Natural killer cell treated with Interleukin-12 subunit alpha and Interleukin-12 subunit beta and Interleukin-15 and Interleukin-18, amount 100 ng/mL, for 72 hours (primary cell): ENCODE measurements at regions not wholly inside any gene's neighbourhood (a gene's known extent, or its start where the extent isn't known, plus 50 kb on each side); places are given as distances from the start of the nearest gene placed in this dataset.

Experiments used
- ATAC-seq, 2 donors: fragments of 150-1000 bp; cut with Tn5 transposase in 1 of 2; sonication (Bioruptor Pico), chemical (Tn5 transposase) in 1 of 2; 2 replicates each; pipeline ENCODE4 v1.10.0; 2021
- DNase-seq: peaks from one replicate; pipeline ENCODE4 v3.0.0; 2022; ENCODE audit warnings: low spot score
- H3K27ac Mint-ChIP-seq, 2 donors: 1 replicate in 1 of 2; 2 replicates in 1 of 2; pipeline ENCODE4 v1.8.0; 2022; ENCODE audit warnings: mixed read lengths in 2 of 2, mild to moderate bottlenecking in 1 of 2, moderate library complexity in 1 of 2
- H3K27me3 Mint-ChIP-seq, 2 donors: 1 replicate in 1 of 2; 2 replicates in 1 of 2; pipeline ENCODE4 v1.8.0; 2022; ENCODE audit warnings: mixed read lengths in 2 of 2
- H3K36me3 Mint-ChIP-seq: one replicate; pipeline ENCODE4 v1.8.0; 2022; ENCODE audit warnings: mixed read lengths
- H3K4me1 Mint-ChIP-seq, 2 donors: 1 replicate in 1 of 2; 2 replicates in 1 of 2; pipeline ENCODE4 v1.8.0; 2022; ENCODE audit warnings: low read depth in 2 of 2, mixed read lengths in 2 of 2, mild to moderate bottlenecking in 1 of 2
- H3K4me3 Mint-ChIP-seq: one replicate; pipeline ENCODE4 v1.8.0; 2022; ENCODE audit warnings: mixed read lengths
- H3K9me3 Mint-ChIP-seq: 2 replicates; pipeline ENCODE4 v1.8.0; 2022; ENCODE audit warnings: mixed read lengths

DNA sequence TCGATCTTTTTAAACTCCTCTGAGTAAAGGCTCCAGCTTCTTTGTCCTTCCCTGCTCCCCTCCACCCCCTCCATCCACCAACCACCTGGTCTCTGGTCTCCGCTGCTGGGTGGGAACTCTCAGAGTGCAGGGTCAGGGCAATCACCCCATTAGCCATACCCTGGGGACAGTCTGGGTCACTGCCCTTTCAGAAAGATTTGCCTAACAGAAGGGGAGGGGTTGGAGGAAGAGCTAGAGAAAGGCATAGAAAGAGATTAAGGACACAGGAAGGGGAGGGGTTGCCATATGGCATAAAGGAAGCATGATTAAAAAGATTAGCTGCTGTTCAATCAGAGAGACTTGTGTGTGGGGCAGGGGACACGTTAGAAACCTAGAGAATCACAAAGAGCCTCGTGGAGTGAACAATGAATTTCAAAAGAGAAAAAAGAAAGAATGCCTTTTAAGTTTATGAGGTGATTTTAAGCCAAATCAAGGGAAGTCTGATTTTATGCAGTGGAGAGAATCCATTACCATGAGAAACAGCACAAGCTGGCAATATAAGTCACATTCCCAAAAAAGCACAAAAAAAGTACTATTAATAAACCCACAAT, 115.5 kb upstream of the ACSL4 start:
- H3K27ac Mint-ChIP-seq, result peak overlapping the region in 1 of 2 donors; percentile 51
- peaks cover 0 to 11% of the 10 kb centered on the region in 2 donors for H3K4me1 Mint-ChIP-seq
- ATAC-seq (no peak), DNase-seq (no peak)
- H3K27me3 Mint-ChIP-seq, result peaks cover 0 to 14% of the 10 kb centered on the region in 2 donors
- H3K36me3 Mint-ChIP-seq, result peaks cover 1% of the 10 kb centered on the region
- no peaks in the 10 kb centered on the region for H3K9me3 Mint-ChIP-seq
- H3K4me3 Mint-ChIP-seq, result peak overlapping the region; percentile 27

DNA sequence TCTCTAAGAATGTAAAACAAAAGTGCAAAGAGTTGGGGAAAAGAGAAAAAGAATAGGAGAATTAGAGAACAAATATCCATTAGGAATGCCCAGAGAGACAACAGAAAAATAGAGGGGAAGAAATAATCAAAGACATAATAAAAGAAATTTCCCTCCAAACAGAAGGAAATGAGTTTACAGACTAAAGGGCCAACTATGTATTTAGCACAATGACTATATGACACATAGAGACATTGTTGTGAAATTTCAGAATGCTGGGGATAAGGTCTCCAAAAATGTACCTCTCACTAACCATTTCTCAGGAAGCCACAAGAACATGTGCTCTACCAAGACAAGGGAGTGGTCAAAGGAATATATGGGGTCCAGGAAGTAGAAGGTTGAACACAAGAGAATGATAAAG, 121.0 kb upstream of the ACSL4 start:
- Mint-ChIP-seq H3K9me3 (no peaks in the 10 kb centered on the region), H3K27ac (no peak overlapping the region), H3K27me3 (peaks cover 0 to 16% of the 10 kb centered on the region in 2 donors), H3K4me1 (no peaks in the 10 kb centered on the region), H3K36me3 (peaks cover 4% of the 10 kb centered on the region), H3K4me3 (no peak overlapping the region)
- ATAC-seq, result no peak
- no peak for DNase-seq

DNA sequence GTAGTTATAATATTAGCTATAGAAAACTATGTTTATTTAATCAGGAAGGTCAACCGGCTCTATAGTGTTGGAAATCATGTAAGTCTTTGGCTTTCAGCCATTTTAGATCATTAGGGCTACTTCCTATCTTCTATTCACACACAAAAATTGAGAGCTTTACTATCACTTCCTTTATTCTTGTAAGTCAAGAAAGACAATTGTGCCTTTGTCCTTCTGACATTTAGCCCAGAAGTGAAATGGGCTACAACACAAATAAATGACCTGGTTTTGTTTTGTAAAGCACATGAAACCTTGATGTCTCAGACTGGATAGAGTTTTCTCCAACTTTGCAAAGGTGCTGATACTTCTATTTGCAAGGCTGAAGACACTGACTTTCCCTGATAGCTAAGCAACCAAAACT, 122.4 kb upstream of the ACSL4 start:
- H3K4me3 Mint-ChIP-seq, result no peak overlapping the region
- H3K27ac Mint-ChIP-seq, result no peak overlapping the region
- DNase-seq (no peak), ATAC-seq (no peak)
- H3K9me3 Mint-ChIP-seq, result no peaks in the 10 kb centered on the region
- H3K4me1 Mint-ChIP-seq, result no peaks in the 10 kb centered on the region
- peaks cover 4% of the 10 kb centered on the region for H3K36me3 Mint-ChIP-seq
- H3K27me3 Mint-ChIP-seq, result peaks cover 0 to 13% of the 10 kb centered on the region in 2 donors

DNA sequence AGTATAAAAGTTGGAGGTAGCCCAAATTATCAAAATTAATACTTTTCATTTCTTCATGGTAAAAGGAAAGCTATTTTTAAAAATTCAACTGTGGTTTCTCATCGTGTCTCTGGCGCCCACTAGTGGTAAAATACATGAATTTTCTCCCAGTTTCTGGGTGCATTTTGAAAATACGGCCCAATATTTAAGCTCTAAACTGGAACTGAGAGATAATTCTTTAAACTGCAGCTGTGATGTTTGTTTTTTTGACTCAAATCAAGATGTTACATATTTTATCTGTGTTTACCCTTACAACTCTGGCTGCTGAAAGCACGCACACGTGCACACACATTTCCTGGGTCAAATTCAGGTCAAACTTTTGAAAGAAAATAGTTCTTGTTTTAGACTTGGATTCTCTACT, 123.9 kb upstream of the ACSL4 start:
- Mint-ChIP-seq H3K27ac (no peak overlapping the region), H3K27me3 (peaks cover 0 to 12% of the 10 kb centered on the region in 2 donors), H3K9me3 (no peaks in the 10 kb centered on the region), H3K4me3 (no peak overlapping the region), H3K4me1 (no peaks in the 10 kb centered on the region), H3K36me3 (peaks cover 4% of the 10 kb centered on the region)
- no peak for ATAC-seq
- DNase-seq, result no peak

DNA sequence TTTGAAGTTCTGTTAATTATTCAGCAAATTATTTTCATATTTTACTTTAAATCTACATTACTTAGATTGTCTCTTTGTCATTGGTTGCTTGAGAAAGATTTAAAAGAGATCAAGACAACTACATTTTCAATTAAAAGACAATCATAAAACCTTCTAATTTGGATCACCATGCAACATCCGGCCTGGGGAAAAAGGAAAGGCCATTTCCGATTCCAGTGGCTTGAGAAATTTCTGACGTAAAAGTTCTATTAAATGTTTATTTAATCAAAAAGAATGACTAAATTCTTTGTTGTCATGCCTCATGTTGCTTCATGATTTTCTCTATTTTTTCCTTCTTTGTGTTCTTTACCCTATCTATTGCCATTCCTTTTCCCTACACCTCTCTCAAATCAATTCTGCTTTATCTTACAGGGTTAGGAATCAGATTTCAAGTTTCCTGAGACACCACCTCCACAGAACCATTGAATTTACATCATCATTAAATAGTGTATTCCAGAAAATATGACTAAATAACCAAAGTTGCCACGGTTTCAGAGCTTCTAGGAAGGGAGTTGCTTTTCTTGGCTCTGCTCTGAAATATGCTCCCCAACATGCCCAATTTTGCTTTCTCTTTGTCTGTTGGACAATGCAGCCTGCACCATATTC, 124.6 kb upstream of the ACSL4 start:
- Mint-ChIP-seq H3K36me3 (peaks cover 4% of the 10 kb centered on the region), H3K27ac (no peak overlapping the region), H3K4me1 (no peaks in the 10 kb centered on the region), H3K4me3 (no peak overlapping the region), H3K27me3 (peaks cover 0 to 11% of the 10 kb centered on the region in 2 donors), H3K9me3 (no peaks in the 10 kb centered on the region)
- no peak for DNase-seq
- ATAC-seq, result no peak

DNA sequence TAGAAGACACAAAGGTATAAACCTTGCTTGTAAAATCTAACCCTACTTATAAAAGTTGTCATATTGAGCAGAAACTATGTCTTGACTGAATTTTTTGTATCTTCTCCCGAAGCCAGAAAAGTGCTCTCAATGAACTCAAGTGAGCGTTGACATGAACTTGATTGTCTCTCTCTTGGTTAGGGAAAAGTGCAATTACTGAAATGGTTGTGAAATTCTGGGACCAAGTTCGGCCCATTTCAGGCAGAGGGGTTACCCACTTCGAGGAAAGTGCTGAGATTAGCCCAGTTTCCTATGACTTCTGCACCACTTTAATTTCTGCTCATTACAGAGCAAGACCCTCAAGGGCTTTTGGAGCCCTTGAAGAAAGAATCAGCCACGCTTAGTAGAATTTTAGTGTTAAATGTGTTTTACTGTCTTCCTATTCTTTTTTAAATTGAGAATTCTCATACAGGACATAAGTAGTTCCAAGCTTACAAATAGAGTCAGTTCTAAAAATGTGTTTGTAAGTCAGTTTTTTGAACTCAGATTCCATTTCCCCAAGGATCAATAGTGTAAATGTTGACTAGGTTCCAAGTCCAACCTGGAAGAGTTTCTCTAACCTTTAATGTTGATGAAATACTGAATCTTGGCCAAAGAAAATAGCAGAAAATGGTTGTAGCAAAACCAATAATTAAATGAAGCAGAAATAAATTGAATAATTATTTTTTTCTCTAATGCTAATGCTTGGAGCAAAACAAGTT, 125.7 kb upstream of the ACSL4 start:
- no peaks in the 10 kb centered on the region for H3K4me1 Mint-ChIP-seq
- H3K4me3 Mint-ChIP-seq, result no peak overlapping the region
- ATAC-seq (no peak), DNase-seq (no peak)
- H3K9me3 Mint-ChIP-seq, result no peaks in the 10 kb centered on the region
- no peak overlapping the region for H3K27ac Mint-ChIP-seq
- H3K27me3 Mint-ChIP-seq, result peaks cover 0 to 8% of the 10 kb centered on the region in 2 donors
- peaks cover under 1% of the 10 kb centered on the region for H3K36me3 Mint-ChIP-seq

DNA sequence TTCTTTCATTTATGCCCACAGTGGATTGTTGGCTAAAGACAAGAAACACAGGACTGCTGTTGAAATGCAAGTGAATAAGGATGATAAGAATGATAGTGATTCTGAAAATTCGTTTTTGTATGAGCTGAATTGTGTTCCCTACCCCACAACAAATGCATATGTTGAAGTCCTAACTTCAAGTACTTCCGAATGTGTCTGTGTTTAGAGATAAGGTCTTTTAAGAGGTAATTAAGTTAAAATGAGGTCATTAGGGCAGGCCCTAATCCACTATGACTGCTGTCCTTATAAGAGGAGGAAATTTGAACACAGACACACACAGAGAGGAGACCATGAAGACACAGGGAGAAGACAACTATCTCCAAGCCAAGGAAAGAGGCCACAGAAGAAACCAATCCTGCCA, 126.6 kb upstream of the ACSL4 start:
- Mint-ChIP-seq H3K4me1 (no peaks in the 10 kb centered on the region), H3K9me3 (no peaks in the 10 kb centered on the region), H3K27ac (no peak overlapping the region), H3K4me3 (no peak overlapping the region), H3K36me3 (no peaks in the 10 kb centered on the region), H3K27me3 (peaks cover 0 to 8% of the 10 kb centered on the region in 2 donors)
- ATAC-seq (no peak), DNase-seq (no peak)

DNA sequence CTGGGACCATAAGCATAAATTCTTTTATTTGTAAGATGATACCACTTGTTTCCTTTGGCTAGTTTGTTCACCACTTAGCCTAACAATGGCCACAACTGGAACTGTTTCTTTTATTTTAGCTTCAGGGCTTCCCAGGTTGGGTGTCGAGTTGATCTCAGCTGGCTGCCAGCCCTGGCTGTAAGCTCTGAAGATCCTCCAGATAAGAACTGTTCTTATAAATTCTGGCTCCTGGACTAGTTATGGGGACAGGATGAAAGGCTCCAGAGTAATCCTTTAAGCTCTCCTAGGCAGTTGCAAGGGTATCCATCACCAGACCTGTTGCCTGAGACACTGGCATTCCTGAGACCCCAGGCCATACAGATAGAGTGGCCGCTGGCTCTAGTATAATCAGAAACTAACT, 129.4 kb upstream of the ACSL4 start:
- Mint-ChIP-seq H3K36me3 (no peaks in the 10 kb centered on the region), H3K4me1 (no peaks in the 10 kb centered on the region), H3K9me3 (no peaks in the 10 kb centered on the region), H3K4me3 (no peak overlapping the region), H3K27ac (no peak overlapping the region), H3K27me3 (peaks cover 5 to 29% of the 10 kb centered on the region in 2 donors)
- no peak for ATAC-seq
- no peak for DNase-seq

DNA sequence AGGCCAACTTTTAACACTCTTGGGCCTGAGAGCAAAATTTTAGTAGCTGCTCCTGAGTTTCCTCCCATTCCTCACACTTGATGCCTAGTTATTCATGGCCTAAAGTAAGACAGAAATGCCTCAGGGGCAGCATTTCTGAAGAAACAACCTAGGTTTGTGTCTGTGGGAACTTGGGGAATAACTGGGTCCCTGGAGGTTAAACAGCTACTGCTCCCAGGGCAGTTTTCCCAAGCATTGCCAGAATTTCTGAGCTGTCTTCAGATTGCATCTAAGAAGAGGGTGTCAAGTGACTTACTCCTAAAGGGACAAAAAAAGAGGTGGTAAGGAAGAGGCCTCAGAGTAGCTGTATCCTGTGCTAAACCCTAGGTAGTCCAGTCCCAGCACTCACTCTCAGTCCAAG, 130.8 kb upstream of the ACSL4 start:
- no peaks in the 10 kb centered on the region for H3K9me3 Mint-ChIP-seq
- no peaks in the 10 kb centered on the region for H3K36me3 Mint-ChIP-seq
- H3K27ac Mint-ChIP-seq, result no peak overlapping the region
- no peaks in the 10 kb centered on the region for H3K4me1 Mint-ChIP-seq
- DNase-seq (no peak), ATAC-seq (peak in 1 of 2 donors; percentile 61)
- no peak overlapping the region for H3K4me3 Mint-ChIP-seq
- peaks cover 7 to 28% of the 10 kb centered on the region in 2 donors for H3K27me3 Mint-ChIP-seq

DNA sequence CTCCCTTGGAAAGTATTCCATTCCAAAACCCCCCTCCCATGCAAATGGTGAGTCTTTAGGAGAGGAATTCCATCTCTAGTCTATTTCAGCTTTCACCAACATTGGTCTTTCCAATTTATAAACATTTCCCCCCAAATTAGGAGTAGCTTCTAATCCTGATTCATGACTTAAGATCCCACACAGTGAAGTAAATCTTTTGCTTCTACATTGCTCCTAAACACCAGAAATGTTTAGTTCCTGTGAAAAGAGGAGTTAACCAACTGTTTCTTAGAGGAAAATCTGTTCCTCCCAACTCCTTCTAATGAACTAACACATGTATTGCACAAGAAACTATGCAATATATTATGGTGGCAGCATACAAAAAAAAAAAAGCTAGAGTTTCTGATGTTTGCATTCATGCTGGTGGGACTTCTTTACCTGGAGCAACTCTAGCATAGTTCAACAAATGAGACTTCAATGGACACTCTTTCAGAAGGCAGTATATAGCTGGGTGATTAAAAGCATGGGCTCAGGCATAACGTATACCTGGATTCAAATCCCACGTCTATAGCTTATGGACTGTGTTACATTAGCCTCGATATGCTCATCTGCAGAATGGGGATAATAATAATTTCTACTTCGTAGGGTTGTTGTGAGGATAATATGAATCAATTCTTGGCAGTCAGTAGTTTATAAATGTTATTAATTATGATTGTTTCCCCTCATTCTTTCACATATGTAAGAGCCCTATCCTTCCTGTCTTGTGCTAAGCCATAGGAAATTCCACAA, 131.6 kb upstream of the TMEM164 start:
- Mint-ChIP-seq H3K9me3 (no peaks in the 10 kb centered on the region), H3K4me3 (no peak overlapping the region)
- DNase-seq, result no peak

DNA sequence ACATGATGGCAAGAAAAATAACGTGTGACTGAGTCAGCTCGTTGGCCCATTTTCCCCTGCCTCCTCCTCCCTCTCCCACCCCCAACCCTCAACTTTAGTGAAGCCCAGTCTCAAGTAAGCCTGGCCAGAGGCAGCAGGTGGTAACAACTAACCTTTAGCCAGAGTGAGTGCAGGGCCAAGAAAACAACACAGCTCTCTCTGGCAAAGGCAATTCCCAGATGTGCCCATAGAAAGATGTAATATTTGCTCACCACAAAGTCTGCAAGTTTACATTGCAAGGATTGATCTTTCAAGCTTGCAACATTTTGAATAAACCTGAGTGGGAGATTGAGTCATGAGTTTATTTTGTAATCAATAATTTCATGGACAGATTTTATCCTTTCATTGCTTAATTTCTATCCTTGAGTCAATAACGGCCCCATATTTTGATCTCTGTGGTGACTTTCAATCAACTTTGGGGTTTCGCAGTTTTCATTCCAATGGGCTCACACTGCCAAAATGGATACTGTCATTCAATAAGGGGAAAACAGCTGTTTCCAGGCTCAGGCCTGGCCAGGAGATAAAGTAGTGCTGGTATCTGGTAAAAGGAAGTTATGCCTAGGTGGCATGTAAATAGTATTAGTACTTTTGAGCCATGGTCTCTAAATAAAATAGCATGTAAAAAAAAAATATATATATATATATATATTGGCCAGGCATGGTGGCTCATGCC, 130.7 kb upstream of the TMEM164 start:
- Mint-ChIP-seq H3K27ac (no peak overlapping the region), H3K36me3 (no peaks in the 10 kb centered on the region), H3K9me3 (no peaks in the 10 kb centered on the region), H3K4me3 (no peak overlapping the region), H3K27me3 (peaks cover 5 to 10% of the 10 kb centered on the region in 2 donors), H3K4me1 (no peaks in the 10 kb centered on the region)
- DNase-seq (no peak), ATAC-seq (no peak)

More for the DNA sequence above, 131.6 kb upstream of the TMEM164 start:
- Mint-ChIP-seq H3K27me3 (peaks cover 7 to 17% of the 10 kb centered on the region in 2 donors), H3K36me3 (no peaks in the 10 kb centered on the region), H3K27ac (no peak overlapping the region), H3K4me1 (no peaks in the 10 kb centered on the region)
- no peak for ATAC-seq

DNA sequence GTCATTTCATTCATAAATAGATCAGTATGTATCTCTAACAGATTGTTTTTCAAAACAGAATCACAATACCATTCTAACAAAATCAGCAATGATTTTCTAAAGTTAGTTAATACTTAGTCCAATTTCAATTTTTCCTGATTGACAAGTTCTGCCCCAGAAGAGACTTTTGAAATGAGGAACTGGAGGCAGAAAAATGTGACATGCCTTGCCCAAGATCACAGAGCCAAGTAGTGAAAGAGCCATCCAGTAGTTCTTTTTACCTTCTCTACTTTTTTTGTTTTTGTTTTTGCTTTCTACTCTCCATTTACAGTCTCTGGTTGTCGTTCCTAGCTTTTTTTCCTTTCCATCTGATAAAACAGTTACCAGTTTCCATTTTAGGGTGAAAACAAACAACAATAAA, 129.3 kb upstream of the TMEM164 start:
- no peak for DNase-seq

DNA sequence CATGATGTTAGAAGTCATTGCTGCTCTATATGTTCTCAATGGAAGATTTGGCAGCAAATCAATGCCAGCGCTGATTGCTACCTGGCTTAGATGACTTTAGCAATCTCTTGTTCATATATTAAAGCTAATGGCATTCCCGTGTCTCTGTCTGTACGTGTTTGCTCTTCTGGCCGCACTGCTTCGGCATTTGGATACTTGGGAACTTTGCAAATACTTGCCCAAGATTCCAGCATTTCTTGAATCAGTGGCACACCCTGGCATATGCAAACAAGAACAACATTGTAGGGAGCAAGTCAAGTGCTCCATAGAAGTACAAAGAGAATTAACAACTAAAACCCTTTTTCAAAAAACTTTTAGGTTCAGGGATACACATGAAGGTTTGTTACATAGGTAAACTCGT, 128.9 kb upstream of the TMEM164 start:
- no peak for DNase-seq
- Mint-ChIP-seq H3K36me3 (no peaks in the 10 kb centered on the region), H3K4me1 (no peaks in the 10 kb centered on the region), H3K9me3 (no peaks in the 10 kb centered on the region), H3K27me3 (peaks cover 0 to 9% of the 10 kb centered on the region in 2 donors), H3K4me3 (no peak overlapping the region), H3K27ac (no peak overlapping the region)
- no peak for ATAC-seq

More for the DNA sequence above, 129.3 kb upstream of the TMEM164 start:
- peaks cover 0 to 8% of the 10 kb centered on the region in 2 donors for H3K27me3 Mint-ChIP-seq
- no peak overlapping the region for H3K27ac Mint-ChIP-seq
- ATAC-seq, result no peak
- no peaks in the 10 kb centered on the region for H3K9me3 Mint-ChIP-seq
- no peaks in the 10 kb centered on the region for H3K36me3 Mint-ChIP-seq
- no peak overlapping the region for H3K4me3 Mint-ChIP-seq
- H3K4me1 Mint-ChIP-seq, result no peaks in the 10 kb centered on the region
